Breast epithelium (tissue), 3 donors: ENCODE measurements at regions not wholly inside any gene's neighbourhood (a gene's known extent, or its start where the extent isn't known, plus 50 kb on each side); places are given as distances from the start of the nearest gene placed in this dataset.

Source experiments
- POLR2A ChIP-seq: fragments of 450-650 bp; IDR thresholded peaks from one replicate; pipeline ENCODE4 v1.6.1; 2016; ENCODE audit warnings: antibody characterized with exemption, mild to moderate bottlenecking, moderate library complexity
- POLR2AphosphoS5 ChIP-seq, 3 donors: sonication (generic); formaldehyde crosslinking; IDR thresholded peaks; one replicate each; pipeline ENCODE4 v1.6.1; 2017; ENCODE audit warnings: antibody characterized with exemption in 3 of 3
- TF ChIP-seq, protein P1 (sequence below), 3 donors: fragments of 450-650 bp; IDR thresholded peaks; one replicate each; pipeline ENCODE4 v1.5.1; 2016 to 2017; ENCODE audit warnings: antibody characterized with exemption in 3 of 3, mild to moderate bottlenecking in 3 of 3, moderate library complexity in 3 of 3

DNA sequence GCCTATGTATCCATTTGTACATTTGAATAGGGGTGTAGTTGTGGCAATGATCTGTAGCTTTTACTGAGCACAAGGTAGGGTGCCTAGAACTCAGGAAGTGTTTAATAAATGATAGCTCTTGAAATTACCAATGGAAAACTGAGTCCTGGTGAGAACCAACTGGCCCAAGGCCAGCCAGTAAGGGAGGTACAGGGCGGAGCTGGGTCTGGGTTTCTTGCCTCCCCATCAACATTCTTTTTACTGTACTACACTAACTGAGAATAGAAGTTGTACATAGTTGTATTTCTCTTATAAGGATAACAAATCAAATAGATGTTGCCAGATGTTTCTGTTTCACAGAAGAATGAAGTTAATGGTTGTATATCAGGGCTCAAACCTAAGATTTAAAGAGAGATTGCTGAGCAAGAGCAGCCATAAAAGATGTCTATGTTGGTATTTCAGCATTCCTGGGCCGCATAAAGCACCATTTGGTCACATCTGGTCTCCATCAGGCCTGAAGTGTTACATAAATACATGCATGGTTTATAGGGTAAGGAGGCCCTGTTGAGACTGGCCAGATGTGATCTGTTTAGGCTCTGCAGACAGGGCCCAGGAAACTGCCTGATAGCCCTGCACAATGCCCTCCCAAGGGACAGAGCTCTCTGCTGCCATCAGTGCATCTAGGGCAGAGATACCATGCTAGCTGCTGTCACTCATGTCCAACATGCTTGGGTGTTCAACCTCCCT lies 210.5 kb downstream of the NXNL2 start:
- no peak for TF ChIP-seq POLR2AphosphoS5 (IDR thresholded peaks at IDR 0.05)
- TF ChIP-seq, protein P1, sequence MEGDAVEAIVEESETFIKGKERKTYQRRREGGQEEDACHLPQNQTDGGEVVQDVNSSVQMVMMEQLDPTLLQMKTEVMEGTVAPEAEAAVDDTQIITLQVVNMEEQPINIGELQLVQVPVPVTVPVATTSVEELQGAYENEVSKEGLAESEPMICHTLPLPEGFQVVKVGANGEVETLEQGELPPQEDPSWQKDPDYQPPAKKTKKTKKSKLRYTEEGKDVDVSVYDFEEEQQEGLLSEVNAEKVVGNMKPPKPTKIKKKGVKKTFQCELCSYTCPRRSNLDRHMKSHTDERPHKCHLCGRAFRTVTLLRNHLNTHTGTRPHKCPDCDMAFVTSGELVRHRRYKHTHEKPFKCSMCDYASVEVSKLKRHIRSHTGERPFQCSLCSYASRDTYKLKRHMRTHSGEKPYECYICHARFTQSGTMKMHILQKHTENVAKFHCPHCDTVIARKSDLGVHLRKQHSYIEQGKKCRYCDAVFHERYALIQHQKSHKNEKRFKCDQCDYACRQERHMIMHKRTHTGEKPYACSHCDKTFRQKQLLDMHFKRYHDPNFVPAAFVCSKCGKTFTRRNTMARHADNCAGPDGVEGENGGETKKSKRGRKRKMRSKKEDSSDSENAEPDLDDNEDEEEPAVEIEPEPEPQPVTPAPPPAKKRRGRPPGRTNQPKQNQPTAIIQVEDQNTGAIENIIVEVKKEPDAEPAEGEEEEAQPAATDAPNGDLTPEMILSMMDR (IDR thresholded peaks at IDR 0.05) = no peak
- TF ChIP-seq POLR2A = no peak
